Right atrium auricular region (tissue), 2 donors: ENCODE measurements at regions not wholly inside any gene's neighbourhood (a gene's known extent, or its start where the extent isn't known, plus 50 kb on each side); places are given as distances from the start of the nearest gene placed in this dataset.

Experiments
- DNase-seq: peaks from one replicate; pipeline ENCODE4 v3.0.0-alpha.2; 2019; ENCODE audit warnings: low spot score
- H3K27ac ChIP-seq, 2 donors: fragments of 200-600 bp; sonication (generic); 1 replicate in 1 of 2; 2 replicates in 1 of 2; pipeline ENCODE4 v1.5.1; 2016 to 2019
- H3K27me3 ChIP-seq, 2 donors: fragments of 200-600 bp; sonication (generic); one replicate each; pipeline versions ENCODE4 v1.5.1 to v1.6.0; 2017 to 2019
- H3K36me3 ChIP-seq: fragments of 200-600 bp; sonication (generic); one replicate; pipeline ENCODE4 v1.5.1; 2016
- H3K4me1 ChIP-seq, 2 donors: fragments of 200-600 bp; sonication (generic); one replicate each; pipeline versions ENCODE4 v1.5.1 to v1.6.0; 2017 to 2019
- H3K4me3 ChIP-seq, 2 donors: fragments of 200-600 bp; sonication (generic); 1 replicate in 1 of 2; 2 replicates in 1 of 2; pipeline ENCODE4 v1.5.1; 2017 to 2019; ENCODE audit warnings: mild to moderate bottlenecking in 1 of 2, moderate library complexity in 1 of 2
- H3K9me3 ChIP-seq, 2 donors: fragments of 200-600 bp; sonication (generic); one replicate each; pipeline ENCODE4 v1.5.1; 2019
- CTCF ChIP-seq, 2 donors: fragments of 200-600 bp; sonication (generic); IDR thresholded peaks; one replicate each; pipeline ENCODE4 v1.5.1; 2019; ENCODE audit warnings: antibody characterized with exemption in 2 of 2

DNA sequence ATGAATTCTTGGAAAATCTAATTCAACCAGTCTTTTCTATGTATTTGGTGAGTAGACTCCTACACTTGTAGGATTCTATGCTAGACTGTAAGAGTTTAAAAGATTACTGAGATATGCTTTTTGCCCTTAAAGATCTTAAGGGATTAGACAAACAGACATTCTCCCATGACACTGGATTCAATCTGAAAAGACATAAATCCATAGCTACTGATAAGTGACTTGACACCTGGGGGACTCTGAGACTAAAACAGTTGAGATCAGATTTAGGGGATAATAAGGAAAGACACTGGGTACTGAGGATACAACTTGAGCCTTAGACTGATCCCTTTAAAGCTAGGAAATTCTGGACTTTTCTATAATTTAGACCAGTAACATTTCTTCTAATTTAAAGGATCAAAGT, 1233.4 kb downstream of the XPNPEP1 start:
- no peak for DNase-seq
- H3K36me3 ChIP-seq, result no peaks in the 10 kb centered on the region
- no peaks in the 10 kb centered on the region for H3K4me1 ChIP-seq
- H3K4me3 ChIP-seq, result no peak overlapping the region
- TF ChIP-seq CTCF (IDR thresholded peaks at IDR 0.05), result no peak
- H3K27me3 ChIP-seq, result no peaks in the 10 kb centered on the region
- H3K27ac ChIP-seq, result no peak overlapping the region
- H3K9me3 ChIP-seq, result no peaks in the 10 kb centered on the region

DNA sequence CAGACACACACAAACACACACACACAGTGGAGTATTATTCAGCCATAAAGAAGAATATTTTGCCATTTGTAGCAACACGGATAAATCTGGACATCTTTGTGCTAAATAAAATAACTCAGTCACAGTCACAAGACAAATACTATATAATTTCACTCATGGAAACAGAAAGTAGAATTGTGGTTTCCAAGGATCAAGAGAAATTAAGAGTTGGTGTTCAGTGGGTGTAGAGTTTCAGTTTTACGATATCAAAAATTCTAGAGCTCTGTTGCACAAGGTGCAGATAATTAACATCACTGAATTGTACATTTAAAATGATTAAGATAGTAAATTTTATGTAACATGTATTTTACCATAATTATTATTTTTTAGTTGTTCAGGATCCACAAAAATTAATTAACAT, 1235.0 kb downstream of the XPNPEP1 start:
- Histone ChIP-seq H3K27me3 (no peaks in the 10 kb centered on the region), H3K9me3 (no peaks in the 10 kb centered on the region), H3K4me1 (no peaks in the 10 kb centered on the region), H3K4me3 (no peak overlapping the region), H3K36me3 (no peaks in the 10 kb centered on the region), H3K27ac (no peak overlapping the region)
- DNase-seq, result no peak
- TF ChIP-seq CTCF (IDR thresholded peaks at IDR 0.05), result no peak

DNA sequence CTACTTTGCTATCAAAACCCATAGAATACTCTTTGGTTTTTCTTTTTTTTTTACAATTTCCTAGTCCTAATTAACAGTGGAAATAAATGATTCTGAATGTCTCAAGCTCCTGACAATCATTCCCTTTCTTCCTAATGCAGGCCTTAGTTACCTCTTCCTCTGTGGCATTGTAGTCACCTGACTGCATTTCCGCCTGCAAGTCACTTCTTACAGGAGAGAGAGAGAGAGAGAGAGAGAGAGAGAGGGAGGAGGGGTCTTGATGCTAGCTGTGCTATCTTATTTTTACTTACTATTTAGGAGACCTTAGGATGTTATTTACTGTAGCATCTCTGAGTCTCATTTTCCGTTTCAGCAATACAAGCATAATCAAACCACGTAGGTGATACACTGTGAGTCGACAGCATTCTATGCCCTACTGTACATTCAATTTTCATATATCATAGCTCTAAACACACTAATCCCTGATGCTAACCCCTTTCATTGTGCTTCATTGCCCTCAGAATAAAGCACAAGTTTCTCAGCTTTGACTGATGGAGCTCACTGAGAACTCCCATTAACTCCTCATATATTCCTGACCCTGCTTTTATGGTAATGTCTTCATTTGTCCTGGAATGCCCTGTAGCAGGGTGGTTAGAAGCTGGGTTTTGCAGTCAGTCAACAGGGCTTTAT, 1237.3 kb downstream of the XPNPEP1 start:
- Histone ChIP-seq H3K27ac (no peak overlapping the region), H3K36me3 (no peaks in the 10 kb centered on the region), H3K4me3 (no peak overlapping the region), H3K9me3 (no peaks in the 10 kb centered on the region), H3K4me1 (no peaks in the 10 kb centered on the region), H3K27me3 (no peaks in the 10 kb centered on the region)
- no peak for DNase-seq
- TF ChIP-seq CTCF (IDR thresholded peaks at IDR 0.05), result no peak

GRCh38 chr10:108684431-108684830, 1238.9 kb downstream of the XPNPEP1 start:
- DNase-seq, result no peak
- no peaks in the 10 kb centered on the region for H3K9me3 ChIP-seq
- H3K27me3 ChIP-seq, result no peaks in the 10 kb centered on the region
- H3K4me1 ChIP-seq, result no peaks in the 10 kb centered on the region
- H3K27ac ChIP-seq, result no peak overlapping the region
- no peak overlapping the region for H3K4me3 ChIP-seq
- no peak for TF ChIP-seq CTCF (IDR thresholded peaks at IDR 0.05)
- H3K36me3 ChIP-seq, result no peaks in the 10 kb centered on the region

DNA sequence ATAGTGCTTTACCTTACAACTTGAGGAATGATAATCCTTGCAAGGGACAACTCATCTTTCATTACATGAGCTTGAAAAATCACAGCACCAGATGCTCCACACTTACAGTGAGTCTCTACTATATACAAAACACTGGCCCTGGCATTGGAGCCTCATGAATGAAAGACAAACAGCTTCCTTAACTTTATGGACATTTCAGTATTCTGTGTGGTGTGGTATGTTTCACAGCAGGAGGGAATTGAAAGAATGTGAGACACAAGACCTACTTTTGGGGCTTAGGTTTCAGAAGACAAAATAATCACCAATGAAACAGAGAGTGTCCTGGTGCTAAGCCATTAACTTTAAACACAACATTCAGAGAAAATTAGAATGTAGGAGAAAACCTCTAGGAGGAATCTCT, 1249.6 kb downstream of the XPNPEP1 start:
- H3K4me1 ChIP-seq, result no peaks in the 10 kb centered on the region

More for the DNA sequence above, 1249.6 kb downstream of the XPNPEP1 start:
- no peaks in the 10 kb centered on the region for H3K9me3 ChIP-seq
- H3K4me3 ChIP-seq, result no peak overlapping the region
- no peak for DNase-seq
- H3K27ac ChIP-seq, result no peak overlapping the region
- no peak for TF ChIP-seq CTCF (IDR thresholded peaks at IDR 0.05)
- H3K27me3 ChIP-seq, result no peaks in the 10 kb centered on the region
- no peaks in the 10 kb centered on the region for H3K36me3 ChIP-seq
